Keratinocyte (primary cell): ENCODE measurements at regions not wholly inside any gene's neighbourhood (a gene's known extent, or its start where the extent isn't known, plus 50 kb on each side); places are given as distances from the start of the nearest gene placed in this dataset.

Experiments
- EZH2 ChIP-seq: IDR thresholded peaks from one replicate; pipeline ENCODE4 v1.6.1; 2012; ENCODE audit warnings: inconsistent platforms, mild to moderate bottlenecking, low read length, moderate library complexity
- TF ChIP-seq, protein P1 (sequence below), 3 experiments: IDR thresholded peaks in 1 of 3; conservative IDR thresholded peaks in 1 of 3; optimal IDR thresholded peaks in 1 of 3; 2 replicates in 2 of 3; 3 replicates in 1 of 3; pipeline versions ENCODE3 to v1.5.1; 2011; ENCODE audit warnings: low read length in 3 of 3, mild to moderate bottlenecking in 3 of 3, moderate library complexity in 2 of 3, control low read depth in 1 of 3, inconsistent platforms in 1 of 3; ENCODE audit not compliant: insufficient read depth in 2 of 3; ENCODE audit errors: extremely low read depth in 1 of 3

DNA sequence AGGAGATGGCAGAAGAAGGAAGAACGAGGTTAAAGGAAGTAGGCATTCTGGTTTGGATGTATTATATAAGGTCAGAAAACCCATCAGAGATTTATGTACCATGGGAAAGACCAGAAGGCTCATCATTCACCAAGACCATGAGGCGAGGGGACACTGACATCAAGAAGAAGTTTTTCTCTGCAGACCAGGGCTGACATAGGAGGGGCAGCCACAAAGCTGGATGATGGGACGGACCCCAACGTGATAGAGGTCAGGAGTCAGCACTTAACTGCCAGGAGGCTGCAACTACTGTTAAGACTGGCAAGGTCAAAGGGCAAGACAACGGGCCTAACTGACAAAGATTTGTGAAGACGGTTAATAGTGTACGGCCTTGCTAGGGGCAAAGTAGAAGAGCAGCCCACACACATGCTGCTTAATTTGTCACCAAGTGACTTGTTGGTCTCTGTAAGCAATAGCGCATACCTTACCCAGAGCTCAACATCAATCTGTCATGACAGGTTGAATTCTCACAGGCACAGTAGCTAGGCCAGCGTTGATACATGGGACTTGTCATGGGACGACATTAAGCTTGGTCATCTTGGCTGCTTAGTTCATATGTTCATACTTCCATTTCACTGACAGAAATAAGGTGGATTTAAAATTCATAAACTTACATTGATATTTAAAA lies 579.7 kb upstream of the CDH10 start:
- TF ChIP-seq, protein P1, sequence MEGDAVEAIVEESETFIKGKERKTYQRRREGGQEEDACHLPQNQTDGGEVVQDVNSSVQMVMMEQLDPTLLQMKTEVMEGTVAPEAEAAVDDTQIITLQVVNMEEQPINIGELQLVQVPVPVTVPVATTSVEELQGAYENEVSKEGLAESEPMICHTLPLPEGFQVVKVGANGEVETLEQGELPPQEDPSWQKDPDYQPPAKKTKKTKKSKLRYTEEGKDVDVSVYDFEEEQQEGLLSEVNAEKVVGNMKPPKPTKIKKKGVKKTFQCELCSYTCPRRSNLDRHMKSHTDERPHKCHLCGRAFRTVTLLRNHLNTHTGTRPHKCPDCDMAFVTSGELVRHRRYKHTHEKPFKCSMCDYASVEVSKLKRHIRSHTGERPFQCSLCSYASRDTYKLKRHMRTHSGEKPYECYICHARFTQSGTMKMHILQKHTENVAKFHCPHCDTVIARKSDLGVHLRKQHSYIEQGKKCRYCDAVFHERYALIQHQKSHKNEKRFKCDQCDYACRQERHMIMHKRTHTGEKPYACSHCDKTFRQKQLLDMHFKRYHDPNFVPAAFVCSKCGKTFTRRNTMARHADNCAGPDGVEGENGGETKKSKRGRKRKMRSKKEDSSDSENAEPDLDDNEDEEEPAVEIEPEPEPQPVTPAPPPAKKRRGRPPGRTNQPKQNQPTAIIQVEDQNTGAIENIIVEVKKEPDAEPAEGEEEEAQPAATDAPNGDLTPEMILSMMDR (optimal IDR thresholded peaks at IDR 0.05 in 1 of 3, IDR thresholded peaks at IDR 0.05 in 1 of 3, conservative IDR thresholded peaks at IDR 0.05 in 1 of 3; ENCODE audit: extremely low read depth in 1 of 3, insufficient read depth in 2 of 3, low read length in 3 of 3): no peak
- TF ChIP-seq EZH2: no peak
